ENCODE measurements at regions not wholly inside any gene's neighbourhood (a gene's known extent, or its start where the extent isn't known, plus 50 kb on each side); places are given as distances from the start of the nearest gene placed in this dataset.

GRCh38 chr6:87869064-87869905 is 167.3 kb upstream of the AKIRIN2 start:
- in situ Hi-C loops (cut with HindIII; ENCODE audit: low sequenced_read_pairs): no loop called here

GRCh38 chr6:87860902-87861301 is 158.9 kb upstream of the AKIRIN2 start:
- in situ Hi-C loops (cut with HindIII; ENCODE audit: low sequenced_read_pairs): no loop called here

- in situ Hi-C loops (cut with HindIII; ENCODE audit: low sequenced_read_pairs): no loop called here
Observed at GRCh38 chr6:87858440-87858839, 156.4 kb upstream of the AKIRIN2 start.

- in situ Hi-C loops (cut with HindIII; ENCODE audit: low sequenced_read_pairs): no loop called here
Observed at GRCh38 chr6:87851674-87852299, 149.8 kb upstream of the AKIRIN2 start.

- in situ Hi-C loops (cut with HindIII; ENCODE audit: low sequenced_read_pairs): no loop called here
Observed at GRCh38 chr6:87848616-87849015, 146.6 kb upstream of the AKIRIN2 start.

- in situ Hi-C loops (cut with HindIII; ENCODE audit: low sequenced_read_pairs): no loop called here
Observed at GRCh38 chr6:87847830-87848210, 145.8 kb upstream of the AKIRIN2 start.

GRCh38 chr6:87847135-87847829 is 145.2 kb upstream of the AKIRIN2 start:
- in situ Hi-C loops (cut with HindIII; ENCODE audit: low sequenced_read_pairs): no loop called here

GRCh38 chr6:87846434-87846833 is 144.4 kb upstream of the AKIRIN2 start:
- in situ Hi-C loops (cut with HindIII; ENCODE audit: low sequenced_read_pairs): no loop called here

GRCh38 chr6:87840324-87840723 is 138.3 kb upstream of the AKIRIN2 start:
- in situ Hi-C loops (cut with HindIII; ENCODE audit: low sequenced_read_pairs): no loop called here

- in situ Hi-C loops (cut with HindIII; ENCODE audit: low sequenced_read_pairs): no loop called here
Observed at GRCh38 chr6:87837876-87838275, 135.8 kb upstream of the AKIRIN2 start.

GRCh38 chr6:87837444-87837843 is 135.4 kb upstream of the AKIRIN2 start:
- in situ Hi-C loops (cut with HindIII; ENCODE audit: low sequenced_read_pairs): no loop called here

GRCh38 chr6:87832025-87832825 is 130.2 kb upstream of the AKIRIN2 start:
- in situ Hi-C loops (cut with HindIII; ENCODE audit: low sequenced_read_pairs): no loop called here

GRCh38 chr6:87830907-87831306 is 128.9 kb upstream of the AKIRIN2 start:
- in situ Hi-C loops (cut with HindIII; ENCODE audit: low sequenced_read_pairs): no loop called here

- in situ Hi-C loops (cut with HindIII; ENCODE audit: low sequenced_read_pairs): no loop called here
Observed at GRCh38 chr6:87829622-87830121, 127.6 kb upstream of the AKIRIN2 start.

- in situ Hi-C loops (cut with HindIII; ENCODE audit: low sequenced_read_pairs): no loop called here
Observed at GRCh38 chr6:87828044-87828443, 126.0 kb upstream of the AKIRIN2 start.

- in situ Hi-C loops (cut with HindIII; ENCODE audit: low sequenced_read_pairs): no loop called here
Observed at GRCh38 chr6:87827346-87827745, 125.3 kb upstream of the AKIRIN2 start.

GRCh38 chr6:87826424-87826823 is 124.4 kb upstream of the AKIRIN2 start:
- in situ Hi-C loops (cut with HindIII; ENCODE audit: low sequenced_read_pairs): no loop called here

GRCh38 chr6:87825821-87826221 is 123.8 kb upstream of the AKIRIN2 start:
- in situ Hi-C loops (cut with HindIII; ENCODE audit: low sequenced_read_pairs): no loop called here

GRCh38 chr6:87824958-87825491 is 123.0 kb upstream of the AKIRIN2 start:
- in situ Hi-C loops (cut with HindIII; ENCODE audit: low sequenced_read_pairs): no loop called here

- in situ Hi-C loops (cut with HindIII; ENCODE audit: low sequenced_read_pairs): no loop called here
Observed at GRCh38 chr6:87822011-87822410, 120.0 kb upstream of the AKIRIN2 start.
